ENCODE measurements at regions not wholly inside any gene's neighbourhood (a gene's known extent, or its start where the extent isn't known, plus 50 kb on each side); places are given as distances from the start of the nearest gene placed in this dataset.

DNA sequence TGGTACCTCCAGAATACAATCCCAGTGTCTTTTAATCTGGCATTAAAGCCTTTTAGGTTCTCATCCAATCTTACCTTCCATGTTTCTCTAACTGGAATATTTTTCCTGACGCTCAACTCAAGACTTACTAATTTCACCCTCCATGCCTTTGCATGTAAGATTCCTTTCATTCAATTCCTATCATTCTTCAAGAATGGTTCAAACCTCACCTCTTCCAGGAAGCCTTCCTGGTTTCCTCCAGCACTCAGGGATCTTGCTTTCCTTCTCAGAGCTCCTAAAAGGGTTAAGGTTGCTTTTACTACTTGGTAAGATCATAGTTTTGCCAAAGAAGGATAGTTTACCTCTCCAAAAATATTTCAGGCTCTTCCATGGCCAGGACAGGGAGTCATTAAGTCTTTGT, 91.2 kb upstream of the CACNA1E start:
- no peak overlapping the region for H3K9ac ChIP-seq
- peak overlapping the region; percentile 22; the same call in 1 of the 2 replicates for H3K4me2 ChIP-seq
- H3K27me3 ChIP-seq: no peaks in the 10 kb centered on the region
- peaks cover 23% of the 10 kb centered on the region for H3K4me1 ChIP-seq
- H3K9me3 ChIP-seq: no peaks in the 10 kb centered on the region
- no peak overlapping the region for H3K4me3 ChIP-seq
- H4K20me1 ChIP-seq: no peaks in the 10 kb centered on the region
- H3K27ac ChIP-seq: no peak overlapping the region
- H3K36me3 ChIP-seq: no peaks in the 10 kb centered on the region
- TF ChIP-seq Cebpa-rat (IDR thresholded peaks at IDR 0.05): no peak

- Histone ChIP-seq H3K4me2 (no peak overlapping the region), H3K36me3 (no peaks in the 10 kb centered on the region), H3K4me1 (peaks cover 29% of the 10 kb centered on the region), H3K9ac (no peak overlapping the region), H4K20me1 (no peaks in the 10 kb centered on the region), H3K4me3 (no peak overlapping the region), H3K27ac (no peak overlapping the region), H3K9me3 (no peaks in the 10 kb centered on the region), H3K27me3 (no peaks in the 10 kb centered on the region)
- no peak for TF ChIP-seq Cebpa-rat (IDR thresholded peaks at IDR 0.05)
Measured at GRCh38 chr1:181392613-181393220, 90.6 kb upstream of the CACNA1E start.

GRCh38 chr1:181394766-181395165, 88.6 kb upstream of the CACNA1E start:
- H3K4me3 ChIP-seq: no peak overlapping the region
- H4K20me1 ChIP-seq: no peaks in the 10 kb centered on the region
- H3K9ac ChIP-seq: no peak overlapping the region
- TF ChIP-seq Cebpa-rat (IDR thresholded peaks at IDR 0.05): no peak
- no peaks in the 10 kb centered on the region for H3K36me3 ChIP-seq
- H3K4me1 ChIP-seq: peaks cover 37% of the 10 kb centered on the region
- no peaks in the 10 kb centered on the region for H3K9me3 ChIP-seq
- H3K27ac ChIP-seq: no peak overlapping the region
- H3K27me3 ChIP-seq: no peaks in the 10 kb centered on the region
- H3K4me2 ChIP-seq: no peak overlapping the region

DNA sequence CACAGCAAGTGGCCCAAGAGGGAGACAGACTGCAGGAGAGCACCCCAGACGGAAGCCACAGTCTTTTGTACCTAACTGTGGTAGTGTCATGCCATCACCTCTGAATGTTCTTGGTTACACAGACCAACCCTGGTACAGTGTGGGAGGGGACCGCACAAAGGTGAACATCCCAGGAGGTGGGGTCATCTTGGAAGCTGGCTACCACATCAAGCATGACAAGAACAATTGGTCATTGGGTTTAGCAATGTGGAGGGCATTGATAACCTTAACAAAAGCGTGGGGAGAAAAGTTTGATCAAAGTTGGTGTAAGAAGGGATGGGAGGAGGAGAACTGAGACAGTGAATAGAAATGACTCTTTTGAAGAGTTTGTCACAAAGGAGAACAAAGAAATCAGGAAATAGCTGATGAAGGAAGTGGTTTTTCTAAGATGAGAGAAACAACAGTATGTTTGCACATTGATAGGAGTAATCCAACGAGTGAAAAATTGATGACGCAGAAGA, 87.1 kb upstream of the CACNA1E start:
- Histone ChIP-seq H3K4me2 (peak overlapping the region; percentile 66), H3K27me3 (no peaks in the 10 kb centered on the region), H3K9me3 (no peaks in the 10 kb centered on the region)

DNA sequence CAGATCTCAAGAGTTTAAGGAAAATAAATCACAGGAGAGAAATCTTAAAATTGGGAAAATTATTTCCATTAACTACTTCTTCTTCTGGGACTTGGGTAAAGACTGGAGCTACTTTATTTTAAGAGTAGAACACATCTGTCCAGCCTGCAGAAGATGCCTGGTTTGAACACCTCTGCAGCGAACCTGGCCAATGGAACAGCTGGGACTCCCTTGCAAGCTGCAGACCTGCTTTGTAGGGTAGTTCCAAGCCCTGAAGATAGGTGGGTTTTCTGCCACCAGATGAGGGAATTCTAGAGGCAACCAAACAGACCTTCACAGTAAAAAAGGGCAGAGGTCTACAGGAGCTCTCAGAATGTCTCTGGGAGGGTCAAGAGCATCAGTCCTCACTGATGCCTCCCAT, 86.5 kb upstream of the CACNA1E start:
- Histone ChIP-seq H3K4me3 (no peak overlapping the region), H3K9me3 (no peaks in the 10 kb centered on the region), H3K27ac (no peak overlapping the region), H3K4me2 (peak overlapping the region; percentile 66), H3K27me3 (no peaks in the 10 kb centered on the region), H3K36me3 (no peaks in the 10 kb centered on the region), H3K9ac (no peak overlapping the region), H4K20me1 (no peaks in the 10 kb centered on the region), H3K4me1 (peaks cover 31% of the 10 kb centered on the region)
- no peak for TF ChIP-seq Cebpa-rat (IDR thresholded peaks at IDR 0.05)

More for the DNA sequence above, 87.1 kb upstream of the CACNA1E start:
- H3K4me1 ChIP-seq: peaks cover 37% of the 10 kb centered on the region
- H3K27ac ChIP-seq: no peak overlapping the region; the same call in 1 of the 2 replicates
- H3K4me3 ChIP-seq: no peak overlapping the region
- H4K20me1 ChIP-seq: no peaks in the 10 kb centered on the region
- no peak for TF ChIP-seq Cebpa-rat (IDR thresholded peaks at IDR 0.05)
- H3K9ac ChIP-seq: no peak overlapping the region
- no peaks in the 10 kb centered on the region for H3K36me3 ChIP-seq

GRCh38 chr1:181397845-181398244, 85.5 kb upstream of the CACNA1E start:
- no peak for TF ChIP-seq Cebpa-rat (IDR thresholded peaks at IDR 0.05)
- no peak overlapping the region for H3K27ac ChIP-seq
- no peaks in the 10 kb centered on the region for H3K36me3 ChIP-seq
- peak overlapping the region; percentile 8; the same call in 1 of the 2 replicates for H3K4me2 ChIP-seq
- no peak overlapping the region for H3K4me3 ChIP-seq
- H3K9ac ChIP-seq: no peak overlapping the region
- no peaks in the 10 kb centered on the region for H3K27me3 ChIP-seq
- peaks cover 28% of the 10 kb centered on the region for H3K4me1 ChIP-seq
- no peaks in the 10 kb centered on the region for H4K20me1 ChIP-seq
- H3K9me3 ChIP-seq: no peaks in the 10 kb centered on the region

GRCh38 chr1:181398544-181398943, 84.8 kb upstream of the CACNA1E start:
- Histone ChIP-seq H3K36me3 (no peaks in the 10 kb centered on the region), H3K27me3 (no peaks in the 10 kb centered on the region), H3K4me1 (peaks cover 28% of the 10 kb centered on the region), H3K4me3 (no peak overlapping the region), H3K9ac (no peak overlapping the region), H3K4me2 (no peak overlapping the region), H3K27ac (no peak overlapping the region), H3K9me3 (no peaks in the 10 kb centered on the region), H4K20me1 (no peaks in the 10 kb centered on the region)
- TF ChIP-seq Cebpa-rat (IDR thresholded peaks at IDR 0.05): no peak

DNA sequence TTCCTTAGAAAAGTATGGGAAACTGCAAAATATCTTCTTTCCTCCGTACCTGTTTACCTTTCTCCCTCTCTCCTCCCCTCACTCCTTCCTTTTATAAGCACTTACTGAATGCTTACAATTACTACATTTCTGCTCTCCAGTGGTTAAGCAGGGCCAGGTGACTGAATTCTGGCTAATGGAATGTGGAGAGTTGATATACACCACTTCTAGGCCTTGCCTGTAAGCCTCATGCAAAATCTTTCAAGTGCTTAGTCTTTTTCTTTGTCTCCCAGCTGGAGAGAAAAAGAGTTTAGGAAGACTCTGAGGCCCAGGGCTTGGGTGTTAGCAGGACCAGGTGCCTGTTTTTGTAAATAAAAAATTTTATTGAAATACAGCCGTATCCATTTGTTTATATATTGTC, 77.7 kb upstream of the CACNA1E start:
- no peak overlapping the region for H3K27ac ChIP-seq
- no peak overlapping the region for H3K9ac ChIP-seq
- no peaks in the 10 kb centered on the region for H4K20me1 ChIP-seq
- H3K4me1 ChIP-seq: no peaks in the 10 kb centered on the region
- no peak for TF ChIP-seq Cebpa-rat (IDR thresholded peaks at IDR 0.05)
- H3K36me3 ChIP-seq: no peaks in the 10 kb centered on the region
- H3K27me3 ChIP-seq: no peaks in the 10 kb centered on the region
- H3K9me3 ChIP-seq: no peaks in the 10 kb centered on the region
- no peak overlapping the region for H3K4me3 ChIP-seq
- H3K4me2 ChIP-seq: no peak overlapping the region

DNA sequence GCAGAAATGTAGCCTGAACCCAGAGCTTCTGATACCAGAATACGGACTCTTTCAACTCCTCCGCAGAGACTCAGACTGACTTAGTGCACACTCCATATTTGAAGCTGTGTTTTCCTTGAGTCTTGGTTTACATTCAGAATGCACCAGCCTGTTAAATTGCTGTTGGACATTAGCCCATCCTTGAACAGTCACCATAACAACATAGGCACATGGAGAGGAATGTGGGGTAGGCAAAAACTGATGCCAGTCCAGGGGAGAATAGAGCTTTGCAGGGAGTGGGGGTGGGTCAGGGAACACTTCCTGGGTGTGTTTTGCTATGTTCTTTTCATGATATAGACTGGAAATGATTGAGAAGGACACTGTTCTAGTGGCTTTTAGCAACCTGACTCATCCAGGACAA, 76.3 kb upstream of the CACNA1E start:
- no peaks in the 10 kb centered on the region for H3K36me3 ChIP-seq
- H3K27ac ChIP-seq: no peak overlapping the region
- no peak overlapping the region for H3K9ac ChIP-seq
- no peaks in the 10 kb centered on the region for H3K4me1 ChIP-seq
- no peak for TF ChIP-seq Cebpa-rat (IDR thresholded peaks at IDR 0.05)
- no peaks in the 10 kb centered on the region for H3K9me3 ChIP-seq
- no peaks in the 10 kb centered on the region for H3K27me3 ChIP-seq
- no peak overlapping the region for H3K4me3 ChIP-seq
- no peaks in the 10 kb centered on the region for H4K20me1 ChIP-seq
- H3K4me2 ChIP-seq: no peak overlapping the region

DNA sequence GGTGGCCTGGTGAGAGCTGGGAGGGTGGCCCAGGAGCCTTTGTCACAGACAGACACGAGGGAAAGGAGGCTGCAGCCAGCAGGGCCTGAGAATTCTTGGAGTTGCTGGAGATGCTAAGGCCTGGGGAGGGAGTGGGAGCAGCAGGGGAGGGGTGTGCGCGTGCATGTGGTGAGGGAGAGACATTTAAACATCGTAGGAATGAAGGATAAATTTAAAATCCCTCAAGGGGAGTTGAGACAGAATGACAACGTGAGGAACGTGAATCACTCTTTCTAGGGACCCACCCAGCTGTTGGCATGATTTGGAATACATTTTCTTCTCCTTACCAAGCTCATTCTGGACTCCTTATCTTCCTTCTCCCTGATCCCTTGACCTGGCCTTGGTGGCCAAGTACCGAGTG, 73.3 kb upstream of the CACNA1E start:
- Histone ChIP-seq H3K27me3 (no peaks in the 10 kb centered on the region), H3K9me3 (no peaks in the 10 kb centered on the region), H4K20me1 (no peaks in the 10 kb centered on the region), H3K4me2 (no peak overlapping the region), H3K27ac (no peak overlapping the region), H3K9ac (no peak overlapping the region), H3K4me1 (no peaks in the 10 kb centered on the region), H3K4me3 (no peak overlapping the region), H3K36me3 (no peaks in the 10 kb centered on the region)
- TF ChIP-seq Cebpa-rat (IDR thresholded peaks at IDR 0.05): no peak

- no peaks in the 10 kb centered on the region for H4K20me1 ChIP-seq
- H3K27ac ChIP-seq: no peak overlapping the region
- H3K4me1 ChIP-seq: no peaks in the 10 kb centered on the region
- H3K4me2 ChIP-seq: no peak overlapping the region
- no peaks in the 10 kb centered on the region for H3K9me3 ChIP-seq
- H3K27me3 ChIP-seq: no peaks in the 10 kb centered on the region; the same call in 1 of the 2 replicates
- no peaks in the 10 kb centered on the region for H3K36me3 ChIP-seq
- no peak for TF ChIP-seq Cebpa-rat (IDR thresholded peaks at IDR 0.05)
- no peak overlapping the region for H3K4me3 ChIP-seq
- no peak overlapping the region for H3K9ac ChIP-seq
Measured at GRCh38 chr1:181412746-181413145, 70.6 kb upstream of the CACNA1E start.

Data from BLaER1 (cell line).